Colonic mucosa (tissue), 4 donors: ENCODE measurements at regions not wholly inside any gene's neighbourhood (a gene's known extent, or its start where the extent isn't known, plus 50 kb on each side); places are given as distances from the start of the nearest gene placed in this dataset.

ENCODE experiments used
- DNase-seq: peaks from one replicate; pipeline ENCODE4 v3.0.0-alpha.2; 2020
- H3K27ac ChIP-seq: fragments of 200-600 bp; one replicate; pipeline ENCODE4 v1.8.0; 2021
- H3K27me3 ChIP-seq: fragments of 200-600 bp; one replicate; pipeline ENCODE4 v1.8.0; 2021
- H3K36me3 ChIP-seq: fragments of 200-600 bp; one replicate; pipeline ENCODE4 v1.8.0; 2021
- H3K4me1 ChIP-seq: fragments of 200-600 bp; one replicate; pipeline ENCODE4 v1.8.0; 2021; ENCODE audit warnings: mild to moderate bottlenecking
- H3K4me3 ChIP-seq: fragments of 200-600 bp; one replicate; pipeline ENCODE4 v1.8.0; 2021
- H3K9ac ChIP-seq, 2 donors: one replicate each; pipeline ENCODE4 v1.7.0; 2013; ENCODE audit warnings: control low read depth in 2 of 2, low read depth in 2 of 2, low read length in 2 of 2
- H3K9me3 ChIP-seq: fragments of 200-600 bp; one replicate; pipeline ENCODE4 v1.8.0; 2021
- CTCF ChIP-seq: fragments of 200-600 bp; IDR thresholded peaks from one replicate; pipeline ENCODE4 v1.8.0; 2022; ENCODE audit warnings: antibody characterized with exemption, mild to moderate bottlenecking
- intact Hi-C: fragments of 100-400 bp; cut with DNase I; formaldehyde crosslinking; loops from one replicate; pipeline ENCODE4 v1.14.1; 2022
- donor health status: healthy.
- donor health status: DM: no; HTN: no; CAD: no.
- donor health status: DM: no; HTN: no; CAD: no.

DNA sequence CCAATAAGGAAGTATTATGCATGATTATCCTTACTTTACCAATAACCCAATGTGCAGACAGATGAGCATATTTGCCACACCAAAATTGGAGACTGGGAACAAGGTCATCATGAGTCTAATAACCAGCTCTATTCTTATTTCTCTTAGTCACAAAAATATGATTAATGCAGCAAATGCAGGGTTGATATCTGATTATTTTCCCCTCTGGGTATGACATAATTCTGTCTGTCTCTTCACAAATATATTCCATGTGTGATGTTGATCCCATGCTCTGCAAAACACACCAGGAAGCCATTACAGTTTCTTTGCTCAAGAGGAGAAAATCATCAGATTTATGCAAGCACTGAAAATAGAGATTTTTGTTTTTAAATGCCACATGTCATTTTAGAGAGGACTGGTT lies 196.5 kb upstream of the DGKB start:
- H3K27me3 ChIP-seq: no peaks in the 10 kb centered on the region
- no peaks in the 10 kb centered on the region for H3K9me3 ChIP-seq
- no peaks in the 10 kb centered on the region for H3K36me3 ChIP-seq
- H3K27ac ChIP-seq: no peak overlapping the region
- H3K4me3 ChIP-seq: no peak overlapping the region
- no peaks in the 10 kb centered on the region for H3K4me1 ChIP-seq
- DNase-seq: no peak
- intact Hi-C loops: no loop called here
- H3K9ac ChIP-seq: no peak overlapping the region
- TF ChIP-seq CTCF: no peak

- Histone ChIP-seq H3K27ac (no peak overlapping the region), H3K4me1 (no peaks in the 10 kb centered on the region), H3K9ac (no peak overlapping the region), H3K36me3 (no peaks in the 10 kb centered on the region), H3K27me3 (no peaks in the 10 kb centered on the region), H3K9me3 (no peaks in the 10 kb centered on the region), H3K4me3 (no peak overlapping the region)
- no peak for DNase-seq
- intact Hi-C loops: no loop called here
- TF ChIP-seq CTCF: no peak
These were observed 194.3 kb upstream of the DGKB start for GRCh38 chr7:15096853-15097252.

- no peaks in the 10 kb centered on the region for H3K36me3 ChIP-seq
- TF ChIP-seq CTCF: no peak
- H3K27me3 ChIP-seq: no peaks in the 10 kb centered on the region
- H3K4me3 ChIP-seq: no peak overlapping the region
- no peaks in the 10 kb centered on the region for H3K9me3 ChIP-seq
- DNase-seq: no peak
- H3K9ac ChIP-seq: no peak overlapping the region
- intact Hi-C loops: no loop called here
- no peak overlapping the region for H3K27ac ChIP-seq
- H3K4me1 ChIP-seq: no peaks in the 10 kb centered on the region
These were observed 192.4 kb upstream of the DGKB start for GRCh38 chr7:15094989-15095388.

DNA sequence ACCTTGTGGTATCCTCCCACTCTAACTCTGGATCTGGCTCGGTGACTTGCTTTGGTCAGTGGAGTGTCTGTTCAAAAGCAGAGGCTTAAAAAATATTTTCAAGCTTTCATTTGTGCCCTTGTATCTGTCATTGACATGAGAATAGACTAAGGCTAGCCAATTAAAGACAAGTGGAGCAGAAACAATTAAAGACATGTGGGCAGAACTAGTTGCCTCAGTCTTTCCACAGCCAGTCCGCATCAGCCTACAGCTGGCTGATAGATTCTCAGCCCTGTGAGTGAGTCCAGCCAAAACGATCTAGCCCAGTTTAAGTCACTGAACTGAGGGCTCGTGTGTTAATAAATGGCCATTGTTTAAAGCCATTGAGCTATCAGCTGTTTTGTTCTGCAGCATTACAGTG lies 185.2 kb upstream of the DGKB start:
- no peak for TF ChIP-seq CTCF
- Histone ChIP-seq H3K36me3 (no peaks in the 10 kb centered on the region), H3K27me3 (no peaks in the 10 kb centered on the region), H3K9ac (no peak overlapping the region), H3K4me3 (no peak overlapping the region), H3K4me1 (no peaks in the 10 kb centered on the region), H3K27ac (no peak overlapping the region), H3K9me3 (no peaks in the 10 kb centered on the region)
- intact Hi-C loops: no loop called here
- DNase-seq: no peak

DNA sequence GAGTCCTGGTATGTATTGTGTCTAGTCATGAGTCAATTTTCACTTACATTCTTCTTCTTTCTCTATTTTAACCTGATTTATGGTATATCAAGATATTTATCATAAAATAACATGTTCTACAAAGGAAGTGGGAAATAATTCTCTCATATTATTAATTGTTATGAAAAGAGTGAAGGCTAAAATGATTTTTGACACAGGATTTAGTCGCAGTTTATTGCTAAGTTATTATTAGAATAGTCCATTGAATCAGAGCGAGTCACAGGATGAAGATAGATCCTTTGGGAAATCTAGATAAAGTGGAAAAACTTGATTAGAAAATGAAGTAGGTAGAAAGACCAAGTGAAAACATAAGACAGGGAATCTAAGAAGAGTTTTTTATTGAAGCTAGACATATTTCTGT lies 184.3 kb upstream of the DGKB start:
- Histone ChIP-seq H3K4me3 (no peak overlapping the region), H3K9me3 (no peaks in the 10 kb centered on the region), H3K9ac (no peak overlapping the region), H3K27ac (no peak overlapping the region), H3K36me3 (no peaks in the 10 kb centered on the region), H3K27me3 (no peaks in the 10 kb centered on the region), H3K4me1 (no peaks in the 10 kb centered on the region)
- intact Hi-C loops: no loop called here
- DNase-seq: no peak
- TF ChIP-seq CTCF: no peak

GRCh38 chr7:15086131-15086611 lies 183.6 kb upstream of the DGKB start:
- Histone ChIP-seq H3K9ac (no peak overlapping the region), H3K36me3 (no peaks in the 10 kb centered on the region), H3K4me3 (no peak overlapping the region), H3K4me1 (no peaks in the 10 kb centered on the region), H3K9me3 (no peaks in the 10 kb centered on the region), H3K27me3 (no peaks in the 10 kb centered on the region), H3K27ac (no peak overlapping the region)
- no peak for DNase-seq
- intact Hi-C loops: no loop called here
- TF ChIP-seq CTCF: no peak
